Raji (cell line): ENCODE measurements at regions not wholly inside any gene's neighbourhood (a gene's known extent, or its start where the extent isn't known, plus 50 kb on each side); places are given as distances from the start of the nearest gene placed in this dataset.

Experiments used
- POLR2A ChIP-seq: IDR thresholded peaks from 2 replicates; pipeline ENCODE4 v1.6.1; 2011; ENCODE audit warnings: low read depth, low read length, control low read depth; ENCODE audit not compliant: insufficient read depth

DNA sequence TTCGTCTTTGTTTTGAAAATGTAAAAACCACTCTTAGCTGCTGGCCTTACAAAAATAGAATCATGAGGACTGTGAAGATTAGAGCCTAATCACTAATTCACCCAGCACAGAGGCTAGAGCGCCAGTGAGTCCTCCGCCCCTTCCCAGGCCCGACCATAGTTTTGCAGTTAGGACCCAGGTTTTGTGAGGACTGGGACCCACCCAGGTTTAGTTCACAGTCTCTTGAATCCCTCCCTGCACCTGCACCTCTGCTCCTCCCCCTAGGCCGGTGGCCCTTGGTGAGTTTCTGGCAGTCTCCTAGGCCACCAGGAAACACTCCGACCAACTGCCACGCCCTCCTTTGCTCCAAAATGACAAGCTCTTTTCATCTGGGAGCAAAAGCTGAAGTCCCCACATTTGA, 136.0 kb upstream of the CCDC54 start:
- no peak for TF ChIP-seq POLR2A

DNA sequence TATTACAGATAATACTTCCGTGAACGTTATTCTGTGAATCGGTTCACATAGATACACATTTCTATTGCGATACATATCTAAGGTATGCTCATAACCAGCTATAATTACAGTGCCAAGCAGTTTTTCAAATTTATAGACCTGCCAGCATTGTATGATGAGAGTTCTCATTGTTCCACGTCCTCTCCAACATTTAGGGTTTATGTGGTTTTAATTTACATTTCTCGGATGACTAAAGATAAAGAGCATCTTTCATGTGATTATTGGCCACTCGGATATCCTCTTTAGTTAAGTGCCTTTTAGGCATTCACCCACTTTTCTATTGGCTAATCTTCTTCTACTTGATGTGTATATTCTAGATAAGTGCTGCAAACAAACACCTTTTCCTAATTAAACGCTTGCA, 134.7 kb upstream of the CCDC54 start:
- TF ChIP-seq POLR2A = no peak

DNA sequence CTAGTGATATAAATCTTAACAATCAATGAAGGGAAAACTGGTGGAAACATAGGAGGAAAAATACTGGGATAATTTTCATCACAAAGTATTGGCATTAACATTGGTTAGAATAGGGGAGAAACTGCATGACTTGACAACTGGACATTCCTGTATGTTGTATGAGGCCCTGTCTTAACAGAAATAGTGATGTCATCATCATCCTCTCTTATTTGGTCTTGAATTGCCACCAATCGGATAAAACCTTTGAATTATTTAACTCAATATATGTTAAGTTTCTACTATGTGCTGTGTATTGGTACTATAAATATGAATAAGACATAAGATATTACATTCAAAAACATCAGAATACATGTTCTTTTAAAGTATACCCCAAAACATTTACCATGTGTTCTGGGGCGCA, 130.1 kb upstream of the CCDC54 start:
- no peak for TF ChIP-seq POLR2A

DNA sequence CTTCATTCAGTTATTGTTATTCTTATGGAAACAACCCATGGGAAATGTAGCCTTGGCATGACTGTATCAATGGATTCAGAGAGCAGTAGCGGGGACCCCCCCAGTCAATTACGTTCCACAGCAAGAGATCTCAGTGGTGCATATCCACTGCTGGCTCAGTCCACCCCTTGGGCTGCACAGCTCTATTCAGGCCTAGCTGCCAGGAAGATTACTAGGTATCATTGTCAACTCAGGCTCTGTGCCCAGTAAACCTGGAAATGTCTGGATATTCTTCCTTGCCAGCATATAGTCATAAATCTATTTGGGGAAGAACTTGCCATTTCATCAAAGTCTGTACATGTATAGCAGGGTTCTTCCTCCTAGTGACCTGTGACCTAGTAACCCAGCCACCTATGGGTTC, 128.1 kb upstream of the CCDC54 start:
- TF ChIP-seq POLR2A = no peak

DNA sequence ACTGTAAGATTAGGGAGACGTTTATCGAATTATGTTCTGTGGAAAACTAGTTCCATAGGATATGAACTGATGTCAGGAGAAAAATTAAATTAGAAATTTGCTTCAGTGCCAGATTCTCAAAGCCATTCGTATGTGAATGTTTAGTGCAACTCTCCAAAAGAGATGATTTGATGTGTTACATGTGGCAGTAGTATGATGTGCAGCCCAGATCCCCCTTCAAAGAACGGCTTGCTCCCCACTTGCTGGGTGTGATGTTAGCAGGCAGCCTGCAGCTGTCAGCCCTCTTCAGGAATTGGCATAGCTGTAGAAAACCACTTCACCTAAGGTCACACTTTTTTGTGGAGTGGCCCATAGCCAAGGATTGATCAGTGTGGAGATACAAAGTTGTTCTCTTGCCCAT, 127.0 kb upstream of the CCDC54 start:
- TF ChIP-seq POLR2A = no peak

DNA sequence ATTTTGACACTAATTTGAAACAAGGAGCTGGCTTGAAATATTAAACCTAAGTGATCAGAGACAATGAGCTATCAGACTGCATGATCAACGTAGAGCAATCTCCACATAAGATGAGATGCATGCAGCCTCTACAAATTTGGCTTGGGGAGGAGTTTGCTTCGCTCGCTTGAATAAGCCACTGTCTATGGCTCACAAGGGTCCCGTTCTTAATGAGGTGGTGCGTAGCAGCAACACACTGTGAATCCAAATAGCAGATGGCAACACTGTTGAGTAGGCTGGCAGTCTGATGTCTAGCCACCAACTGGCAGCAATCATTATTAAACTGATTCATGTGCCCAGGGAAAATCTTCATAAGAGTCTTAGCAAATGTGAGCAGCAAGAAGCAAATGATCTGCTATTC, 125.4 kb upstream of the CCDC54 start:
- no peak for TF ChIP-seq POLR2A

DNA sequence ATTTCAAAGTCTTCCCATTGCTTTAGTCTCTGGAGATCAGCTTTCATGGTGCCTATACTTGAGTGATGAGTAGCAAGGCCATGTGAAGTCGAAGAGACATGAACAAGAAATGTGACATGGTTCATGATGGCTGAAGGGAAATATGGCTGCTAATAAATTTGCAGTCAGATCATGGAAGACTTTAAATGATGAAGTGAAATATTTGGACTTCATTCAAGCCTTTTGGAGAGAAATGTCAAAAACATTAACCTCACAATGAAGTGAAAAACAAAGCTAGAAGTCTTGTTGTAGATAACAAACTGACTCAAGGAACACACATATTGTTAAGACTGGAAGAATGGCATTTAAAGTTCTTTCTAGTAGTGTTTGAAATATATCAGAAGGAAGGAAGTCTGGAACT, 120.3 kb upstream of the CCDC54 start:
- no peak for TF ChIP-seq POLR2A

DNA sequence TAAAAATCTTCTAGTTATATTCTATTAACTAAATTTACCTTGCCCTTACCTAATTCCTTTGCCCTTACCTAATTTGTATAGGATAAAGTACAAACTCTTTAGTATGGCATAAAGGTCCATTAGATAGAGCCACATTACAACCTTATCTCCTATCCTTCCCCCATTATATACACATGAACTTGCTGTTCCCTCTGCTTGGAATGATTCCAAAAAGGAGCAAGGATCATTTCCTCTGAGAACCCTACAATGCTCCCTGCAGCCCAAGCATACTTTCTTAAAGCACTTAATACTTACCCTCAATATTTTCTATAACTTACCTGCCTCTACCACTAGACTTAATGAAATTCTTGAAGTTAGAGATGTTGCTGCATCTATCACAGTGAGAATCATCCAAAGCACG, 118.9 kb upstream of the CCDC54 start:
- no peak for TF ChIP-seq POLR2A

DNA sequence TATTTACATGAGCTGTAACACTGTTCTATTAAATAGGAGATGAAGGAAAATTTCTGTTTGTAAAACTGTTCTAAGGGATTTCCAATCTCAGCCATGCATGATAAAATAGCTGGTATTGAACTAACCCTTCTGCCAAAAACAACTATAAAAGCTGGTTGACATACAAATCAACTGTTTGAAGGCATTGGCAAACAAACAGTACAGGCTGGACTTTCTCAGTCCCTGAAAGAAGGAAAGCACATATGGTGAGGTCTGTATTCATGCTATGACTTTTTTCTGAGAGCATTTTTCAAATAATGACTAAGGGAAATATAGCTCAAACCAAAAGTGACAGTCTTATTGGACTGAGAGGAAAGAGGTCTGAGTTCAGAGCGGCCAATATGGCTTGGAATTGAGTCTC, 117.0 kb upstream of the CCDC54 start:
- no peak for TF ChIP-seq POLR2A

DNA sequence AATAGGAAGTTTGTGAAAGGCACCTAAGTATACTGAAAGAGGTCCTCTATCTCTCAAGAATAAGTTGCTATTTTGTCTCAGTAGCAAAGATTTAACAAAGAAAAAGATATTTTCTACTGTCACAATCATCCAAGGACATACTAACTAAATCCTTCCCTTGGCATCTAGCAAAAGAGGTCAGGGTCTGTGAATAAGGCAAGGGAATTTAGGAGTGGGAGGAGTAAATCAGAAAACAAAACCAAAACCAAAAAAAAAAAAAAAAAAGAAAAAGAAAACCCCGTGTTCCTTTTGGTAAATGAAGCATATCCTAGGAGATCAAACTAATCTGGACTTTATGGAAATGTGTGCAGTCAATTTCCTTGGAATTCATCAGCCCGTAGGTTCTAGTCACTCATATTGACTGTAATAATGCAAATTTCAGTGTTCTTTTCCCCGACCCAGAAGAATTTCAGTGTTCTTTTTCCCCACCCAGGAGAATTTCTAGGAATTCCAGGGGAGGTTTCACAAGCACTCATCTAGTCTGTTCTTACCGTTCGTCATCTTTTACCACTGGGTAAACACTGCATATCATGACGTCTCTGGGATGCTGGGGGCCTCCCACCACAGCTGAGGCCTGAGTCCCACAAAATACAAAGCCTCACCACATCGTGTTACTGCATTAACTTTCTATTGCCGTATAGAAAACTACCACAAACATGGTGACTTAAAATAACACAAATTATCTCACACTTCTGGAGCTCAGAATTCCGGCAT, 113.8 kb upstream of the CCDC54 start:
- no peak for TF ChIP-seq POLR2A

DNA sequence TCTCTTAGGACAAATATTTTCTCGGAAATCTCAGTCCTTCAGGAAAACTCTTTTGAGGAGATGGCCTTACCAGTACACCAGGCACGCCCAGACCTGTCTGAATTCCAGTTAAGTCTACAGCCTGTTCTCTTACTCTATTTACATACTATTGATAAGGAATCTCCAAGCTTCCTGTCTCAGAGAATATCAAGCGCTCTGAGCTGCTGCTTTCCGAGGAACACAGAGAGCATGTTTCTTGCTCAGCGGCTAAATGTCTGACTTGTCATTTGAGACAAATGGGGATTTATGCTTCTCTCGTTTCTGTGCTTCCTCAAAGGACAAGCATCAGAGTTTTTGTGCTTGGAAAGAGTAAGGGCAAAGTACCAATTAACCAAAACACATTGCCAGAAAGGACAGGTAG, 112.4 kb upstream of the CCDC54 start:
- TF ChIP-seq POLR2A = no peak

DNA sequence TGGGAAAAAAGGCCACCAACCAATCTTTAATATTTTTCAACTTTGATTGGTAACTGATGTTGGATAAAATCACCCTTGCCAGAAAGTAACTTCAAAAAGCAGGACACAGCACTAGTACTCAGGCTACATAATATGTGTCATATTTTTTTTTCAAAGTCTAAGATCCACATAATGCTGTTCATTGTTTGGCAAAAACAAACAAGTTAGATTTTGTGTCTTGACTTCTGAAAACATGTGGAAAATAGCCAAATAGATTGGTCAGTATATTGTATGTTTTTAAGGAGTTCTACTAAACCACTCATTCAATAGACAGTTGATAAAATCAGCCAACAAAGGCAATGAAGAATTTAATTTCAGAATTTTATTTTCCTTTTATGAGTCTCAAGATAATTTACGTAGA, 111.7 kb upstream of the CCDC54 start:
- no peak for TF ChIP-seq POLR2A

DNA sequence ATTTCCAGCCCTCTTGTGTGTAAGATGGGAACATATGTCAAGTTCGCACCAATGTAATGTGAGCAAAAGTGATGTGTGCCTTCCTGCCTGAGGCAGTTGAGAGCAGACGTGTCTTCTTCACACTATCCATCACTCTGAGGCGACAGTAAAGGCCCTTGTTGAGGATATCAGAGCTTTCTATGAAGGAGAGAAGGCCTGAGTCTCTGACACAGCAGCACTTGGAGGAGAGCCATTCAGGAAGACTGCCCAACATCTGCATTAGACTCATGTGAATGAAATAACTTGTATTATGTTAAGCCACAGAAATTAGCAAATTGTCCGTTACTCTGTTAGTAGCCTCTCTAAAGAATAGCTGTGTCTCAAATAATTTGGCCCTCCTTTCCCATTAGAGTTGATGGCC, 108.8 kb upstream of the CCDC54 start:
- TF ChIP-seq POLR2A = no peak

DNA sequence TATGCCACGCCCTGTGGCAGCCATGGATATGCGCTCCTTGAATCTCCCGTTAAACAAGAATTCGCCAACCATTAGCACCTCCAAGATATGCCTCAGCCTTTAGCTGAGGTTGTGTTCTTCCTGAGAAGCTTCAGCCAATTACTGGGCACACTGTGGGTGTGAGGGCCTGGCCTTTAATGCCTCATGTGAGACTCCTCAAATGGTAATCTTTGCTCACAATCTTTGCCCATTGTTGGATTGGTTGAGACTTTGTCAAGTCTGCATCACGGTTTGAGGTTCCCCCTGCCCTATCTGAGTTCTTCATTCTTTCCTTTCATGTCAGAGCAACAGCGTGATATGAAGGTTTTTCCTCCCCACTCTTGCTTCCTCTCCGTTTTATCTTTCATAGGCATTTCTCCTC, 108.1 kb upstream of the CCDC54 start:
- TF ChIP-seq POLR2A = no peak

DNA sequence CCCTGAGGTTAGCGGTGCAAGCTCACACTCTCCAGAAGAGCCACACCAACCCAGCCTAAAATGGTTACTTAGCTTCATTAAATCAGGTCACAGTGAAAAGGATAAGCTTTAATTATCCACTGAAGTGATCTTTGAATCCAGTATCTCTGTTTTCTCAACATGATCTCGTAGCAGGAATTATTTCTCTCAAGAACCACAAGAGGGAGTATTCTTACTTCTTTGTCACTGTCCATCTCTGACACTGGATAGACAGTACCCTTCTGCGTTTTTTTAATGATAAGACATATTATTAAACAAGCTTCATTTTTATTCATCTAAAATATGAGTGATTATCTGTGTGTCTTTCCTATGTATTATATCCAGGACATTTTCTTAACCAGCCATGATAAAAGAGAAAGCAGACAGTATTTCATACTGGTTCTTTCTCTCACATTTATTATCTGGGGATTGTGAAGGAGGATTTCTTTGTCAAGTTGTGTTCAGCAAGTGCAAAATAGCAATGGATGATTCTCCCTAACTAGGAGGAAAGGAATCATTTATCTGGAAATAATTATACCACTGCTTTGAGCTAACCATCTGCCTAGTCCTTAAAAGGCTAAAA, 105.4 kb upstream of the CCDC54 start:
- TF ChIP-seq POLR2A = no peak

DNA sequence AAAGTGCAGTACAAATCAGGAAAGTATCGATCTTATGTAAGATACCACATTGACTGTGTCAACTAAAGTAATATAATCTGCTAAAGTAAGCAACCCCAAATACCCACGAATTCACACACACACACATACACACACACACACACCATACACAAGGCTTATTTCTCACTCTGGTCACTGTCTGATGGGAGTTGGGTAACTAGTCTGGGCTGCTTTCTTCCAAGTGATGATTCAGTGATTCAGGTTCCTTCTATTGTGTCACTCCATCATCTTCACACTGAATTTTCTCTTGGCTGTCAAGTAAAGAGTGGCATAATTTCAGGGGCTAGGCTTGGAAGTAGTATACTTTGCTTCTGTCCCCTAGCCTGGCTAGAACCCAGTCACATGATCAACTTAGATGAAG, 104.8 kb upstream of the CCDC54 start:
- no peak for TF ChIP-seq POLR2A

DNA sequence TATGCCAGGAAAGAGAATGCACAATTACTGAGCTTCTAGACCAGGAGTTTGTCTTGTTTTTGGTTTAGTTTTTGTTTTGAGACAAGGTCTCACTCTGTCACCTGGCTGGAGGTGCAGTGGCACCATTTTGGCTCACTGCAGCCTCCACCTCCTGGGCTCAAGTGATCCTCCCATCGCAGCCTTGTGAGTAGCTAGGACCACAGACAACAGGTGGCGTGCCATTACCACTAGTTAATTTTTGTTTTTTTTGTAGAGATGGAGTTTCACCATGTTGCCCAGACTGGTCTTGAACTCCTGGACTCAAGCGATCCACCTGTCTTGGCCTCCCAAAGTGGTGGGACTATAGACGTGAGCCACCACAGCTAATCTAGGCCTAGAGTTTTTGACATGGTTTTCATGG, 104.4 kb upstream of the CCDC54 start:
- no peak for TF ChIP-seq POLR2A
